ENCODE measurements at regions not wholly inside any gene's neighbourhood (a gene's known extent, or its start where the extent isn't known, plus 50 kb on each side); places are given as distances from the start of the nearest gene placed in this dataset.

DNA sequence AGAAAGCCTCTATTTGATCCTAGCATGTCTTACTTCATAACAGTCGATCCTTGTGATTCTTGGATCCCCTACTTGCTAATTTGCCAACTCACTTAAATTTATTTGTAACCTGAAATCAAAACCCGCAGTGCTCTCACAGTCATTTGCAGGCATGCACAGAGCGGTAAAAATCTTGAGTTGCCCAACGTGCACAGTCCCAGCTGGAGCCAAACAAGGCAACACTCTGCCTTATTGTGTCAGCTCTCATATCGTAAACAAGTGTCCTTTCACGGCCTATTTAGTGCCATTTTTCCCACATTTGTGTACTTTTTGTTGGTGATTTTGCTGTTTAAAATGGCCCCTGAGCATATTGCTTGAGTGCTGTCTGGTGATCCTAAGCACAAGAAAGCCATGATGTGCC lies 511.3 kb upstream of the WWC1 start:
- TF ChIP-seq, protein P1, sequence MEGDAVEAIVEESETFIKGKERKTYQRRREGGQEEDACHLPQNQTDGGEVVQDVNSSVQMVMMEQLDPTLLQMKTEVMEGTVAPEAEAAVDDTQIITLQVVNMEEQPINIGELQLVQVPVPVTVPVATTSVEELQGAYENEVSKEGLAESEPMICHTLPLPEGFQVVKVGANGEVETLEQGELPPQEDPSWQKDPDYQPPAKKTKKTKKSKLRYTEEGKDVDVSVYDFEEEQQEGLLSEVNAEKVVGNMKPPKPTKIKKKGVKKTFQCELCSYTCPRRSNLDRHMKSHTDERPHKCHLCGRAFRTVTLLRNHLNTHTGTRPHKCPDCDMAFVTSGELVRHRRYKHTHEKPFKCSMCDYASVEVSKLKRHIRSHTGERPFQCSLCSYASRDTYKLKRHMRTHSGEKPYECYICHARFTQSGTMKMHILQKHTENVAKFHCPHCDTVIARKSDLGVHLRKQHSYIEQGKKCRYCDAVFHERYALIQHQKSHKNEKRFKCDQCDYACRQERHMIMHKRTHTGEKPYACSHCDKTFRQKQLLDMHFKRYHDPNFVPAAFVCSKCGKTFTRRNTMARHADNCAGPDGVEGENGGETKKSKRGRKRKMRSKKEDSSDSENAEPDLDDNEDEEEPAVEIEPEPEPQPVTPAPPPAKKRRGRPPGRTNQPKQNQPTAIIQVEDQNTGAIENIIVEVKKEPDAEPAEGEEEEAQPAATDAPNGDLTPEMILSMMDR (IDR thresholded peaks at IDR 0.05; ENCODE audit: control extremely low read depth, extremely low read depth, low read depth, missing control alignments), result no peak
- DNase-seq (ENCODE audit: extremely low spot score), result no peak
- CTCF ChIA-PET, result no interaction called here
- POLR2A ChIA-PET, result no interaction called here

DNA sequence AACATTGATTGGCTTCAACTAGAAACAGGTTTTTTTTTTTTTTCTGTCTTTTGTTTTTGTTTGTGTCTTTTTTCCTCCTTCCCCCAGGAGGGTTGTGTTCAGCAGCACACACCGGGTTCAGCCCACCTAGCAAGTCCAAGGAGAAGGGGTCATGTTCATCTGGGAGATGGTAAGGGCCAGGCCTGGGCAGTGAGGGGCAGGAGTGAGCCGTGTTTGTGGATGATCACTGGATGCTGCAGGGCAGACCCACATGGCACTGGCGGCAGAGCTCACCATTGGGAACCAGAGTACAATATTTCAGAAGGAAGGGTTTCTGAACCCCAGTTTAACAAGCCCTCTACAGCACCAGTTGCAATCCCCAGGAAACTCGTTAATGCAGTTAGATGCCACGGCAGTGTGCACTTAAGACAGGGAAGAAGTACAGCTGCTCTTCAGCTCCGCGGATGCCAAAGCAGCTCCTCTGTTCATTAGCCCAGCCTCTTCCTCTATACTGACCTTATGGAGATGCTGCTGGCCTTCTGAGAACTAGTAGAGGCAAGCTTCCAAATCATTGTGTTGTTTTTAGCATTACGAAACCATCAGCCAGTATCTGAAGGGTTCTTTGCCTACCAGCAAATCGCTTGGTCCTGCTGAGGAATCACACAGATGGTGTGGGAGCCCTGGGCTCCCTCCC lies 508.2 kb upstream of the WWC1 start:
- ChIA-PET POLR2A (no interaction called here), CTCF (no interaction called here)
- DNase-seq (ENCODE audit: extremely low spot score), result no peak
- TF ChIP-seq, protein P1 (IDR thresholded peaks at IDR 0.05; ENCODE audit: control extremely low read depth, extremely low read depth, low read depth, missing control alignments), result no peak

DNA sequence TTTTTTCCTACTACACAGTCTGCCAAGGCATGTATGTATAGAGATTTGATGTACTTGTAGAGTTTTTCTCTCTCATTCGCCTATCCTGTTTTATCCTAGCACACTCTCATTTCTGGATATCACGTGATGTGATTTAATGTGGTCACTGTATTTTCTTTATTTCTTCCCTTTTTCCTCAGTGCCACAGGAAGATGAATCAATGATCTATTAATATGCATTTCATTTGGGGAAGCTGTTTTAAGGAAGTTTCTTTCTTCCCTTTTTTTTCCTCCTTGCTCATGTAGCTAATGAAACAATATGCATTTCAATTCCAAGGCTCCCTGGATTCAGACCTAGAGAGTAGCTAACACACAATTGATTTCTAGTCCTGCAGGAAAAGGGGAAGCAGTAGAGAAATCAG lies 506.3 kb upstream of the WWC1 start:
- CTCF ChIA-PET, result no interaction called here

DNA sequence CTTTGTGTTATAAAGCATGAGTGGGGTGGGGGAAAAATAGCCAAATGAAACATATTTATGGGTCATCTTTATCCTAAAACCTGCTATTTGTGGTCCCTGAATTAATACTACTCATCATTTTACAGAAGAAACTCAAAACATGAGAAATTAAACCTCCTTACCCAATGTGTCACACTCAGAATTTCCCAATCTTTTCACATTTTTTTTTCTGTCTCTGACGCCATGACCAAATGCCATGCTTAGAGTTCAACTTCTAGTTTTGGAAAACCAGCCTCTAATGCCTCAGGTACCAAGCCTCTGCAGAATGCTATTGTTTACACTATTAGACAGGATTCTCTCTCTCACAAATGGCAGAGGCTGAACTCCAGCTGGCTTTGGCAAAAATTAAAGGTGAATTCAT lies 505.5 kb upstream of the WWC1 start:
- no peak for DNase-seq (ENCODE audit: extremely low spot score)
- TF ChIP-seq, protein P1 (IDR thresholded peaks at IDR 0.05; ENCODE audit: control extremely low read depth, extremely low read depth, low read depth, missing control alignments), result no peak
- ChIA-PET POLR2A (no interaction called here), CTCF (no interaction called here)

More for the DNA sequence above, 506.3 kb upstream of the WWC1 start:
- DNase-seq (ENCODE audit: extremely low spot score), result no peak
- TF ChIP-seq, protein P1 (IDR thresholded peaks at IDR 0.05; ENCODE audit: control extremely low read depth, extremely low read depth, low read depth, missing control alignments), result no peak
- POLR2A ChIA-PET, result no interaction called here

DNA sequence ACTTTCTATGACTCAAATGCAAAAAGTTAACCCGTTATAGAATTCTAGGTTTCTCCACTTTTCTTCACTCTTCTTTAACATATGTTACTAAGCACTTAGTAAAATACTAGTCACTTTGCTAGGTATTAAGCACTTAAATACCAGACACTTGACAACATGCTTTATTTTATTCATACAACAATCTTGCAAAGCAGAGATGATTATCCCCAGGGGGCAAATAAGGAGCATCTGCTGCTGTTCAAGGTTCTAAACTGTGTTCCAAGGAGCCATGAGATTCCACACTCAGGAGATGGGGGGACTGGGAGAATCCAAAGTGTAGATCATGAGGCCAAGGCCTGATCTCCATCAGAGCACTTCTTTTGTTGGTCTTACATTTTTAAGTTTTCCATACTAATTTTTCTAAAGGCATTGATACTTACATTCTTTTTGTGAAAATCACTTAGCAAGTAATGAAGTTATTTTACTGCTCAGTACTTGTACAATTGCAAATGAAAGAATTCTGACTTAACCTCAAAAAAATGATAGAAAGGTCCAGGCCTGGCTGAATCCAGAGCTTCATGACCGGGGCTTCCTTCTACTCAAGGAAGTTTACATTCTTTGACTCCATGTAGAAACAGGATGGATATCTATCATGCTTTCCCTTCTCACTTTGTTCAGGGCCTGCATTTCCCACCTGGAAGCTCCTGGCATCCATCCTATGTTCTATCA lies 504.4 kb upstream of the WWC1 start:
- DNase-seq (ENCODE audit: extremely low spot score), result no peak
- CTCF ChIA-PET, result no interaction called here
- TF ChIP-seq, protein P1 (IDR thresholded peaks at IDR 0.05; ENCODE audit: control extremely low read depth, extremely low read depth, low read depth, missing control alignments), result no peak
- POLR2A ChIA-PET, result no interaction called here

DNA sequence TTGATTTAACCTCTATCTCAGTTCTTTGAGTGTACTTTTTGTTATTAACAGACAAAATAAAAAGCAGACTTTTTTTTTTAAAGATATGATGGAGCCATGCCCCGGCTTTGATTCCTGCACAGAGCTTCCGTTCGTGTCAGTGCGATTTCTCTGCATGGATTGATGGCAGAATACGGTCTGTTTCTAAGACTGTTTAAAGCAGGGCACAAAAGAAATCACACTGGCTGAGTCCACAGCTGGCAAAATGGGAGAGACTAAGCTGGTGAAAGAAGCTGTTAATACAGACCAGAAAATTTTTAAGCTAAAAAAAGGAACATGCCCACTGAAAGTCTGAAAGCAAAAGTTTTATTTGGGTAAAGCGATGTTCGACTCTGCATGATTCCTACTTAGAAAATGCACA lies 501.4 kb upstream of the WWC1 start:
- DNase-seq (ENCODE audit: extremely low spot score), result no peak
- TF ChIP-seq, protein P1 (IDR thresholded peaks at IDR 0.05; ENCODE audit: control extremely low read depth, extremely low read depth, low read depth, missing control alignments), result no peak
- ChIA-PET POLR2A (no interaction called here), CTCF (no interaction called here)

All from GM10248 (cell line).